Thoracic aorta (tissue), 2 donors: ENCODE measurements at regions not wholly inside any gene's neighbourhood (a gene's known extent, or its start where the extent isn't known, plus 50 kb on each side); places are given as distances from the start of the nearest gene placed in this dataset.

ENCODE experiments used
- ATAC-seq: fragments of 150-250 bp; one replicate; pipeline ENCODE4 v1.8.0; 2017; ENCODE audit warnings: low read depth; ENCODE audit not compliant: insufficient number of reproducible peaks, low FRiP score
- DNase-seq: peaks from one replicate; pipeline ENCODE4 v3.0.0-alpha.2; 2020; ENCODE audit warnings: low spot score
- H3K27ac ChIP-seq, 2 donors: fragments of 200-600 bp; sonication (generic); 1 replicate in 1 of 2; 2 replicates in 1 of 2; pipeline ENCODE4 v1.5.1; 2016; ENCODE audit warnings: mild to moderate bottlenecking in 2 of 2, moderate library complexity in 2 of 2
- H3K27me3 ChIP-seq: fragments of 200-600 bp; sonication (generic); replicated peaks from 2 replicates; pipeline ENCODE4 v1.6.0; 2016; ENCODE audit warnings: mild to moderate bottlenecking; ENCODE audit not compliant: insufficient read depth
- H3K36me3 ChIP-seq: fragments of 200-600 bp; sonication (generic); one replicate; pipeline ENCODE4 v1.5.1; 2016
- H3K4me1 ChIP-seq, 2 donors: fragments of 200-600 bp; sonication (generic); 1 replicate in 1 of 2; 2 replicates in 1 of 2; pipeline versions ENCODE4 v1.5.1 to v1.6.0; 2016; ENCODE audit warnings: low read depth in 2 of 2, mild to moderate bottlenecking in 1 of 2; ENCODE audit not compliant: control insufficient read depth in 1 of 2
- H3K4me3 ChIP-seq: fragments of 200-600 bp; sonication (generic); 2 replicates; pipeline ENCODE4 v1.5.1; 2016; ENCODE audit warnings: mild to moderate bottlenecking
- H3K9me3 ChIP-seq: fragments of 200-600 bp; sonication (generic); 2 replicates; pipeline ENCODE4 v1.5.1; 2016
- TF ChIP-seq, protein P1 (sequence below): fragments of 200-600 bp; sonication (generic); IDR thresholded peaks from one replicate; pipeline ENCODE4 v1.5.1; 2019; ENCODE audit warnings: antibody characterized with exemption

DNA sequence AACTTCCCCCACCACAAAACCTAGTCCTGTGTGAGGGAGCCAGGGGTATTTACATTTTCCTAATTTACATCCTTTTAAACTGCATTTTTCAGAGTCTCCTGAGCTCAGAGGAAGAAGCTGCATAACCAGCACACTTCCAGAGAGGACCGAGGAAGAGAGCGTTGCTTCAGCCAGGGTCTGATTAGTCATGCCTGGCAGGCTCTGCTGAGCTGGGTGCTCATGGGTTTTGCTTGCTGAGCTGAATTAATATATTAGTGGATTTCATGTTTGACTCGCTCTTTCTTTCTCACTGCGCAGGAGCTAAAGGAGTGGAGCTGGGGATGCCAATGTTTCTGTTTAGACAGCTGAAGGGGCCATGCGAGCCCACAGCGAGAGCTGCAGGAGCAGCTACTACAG lies 539.3 kb upstream of the B3GAT1 start:
- Histone ChIP-seq H3K4me1 (peaks cover 20 to 44% of the 10 kb centered on the region in 2 donors), H3K4me3 (peak overlapping the region; percentile 68), H3K36me3 (no peaks in the 10 kb centered on the region), H3K9me3 (no peaks in the 10 kb centered on the region), H3K27ac (peak overlapping the region; percentile 77 to 87), H3K27me3 (no peaks in the 10 kb centered on the region)
- ATAC-seq, result peak; percentile 59
- DNase-seq, result no peak
- TF ChIP-seq, protein P1, sequence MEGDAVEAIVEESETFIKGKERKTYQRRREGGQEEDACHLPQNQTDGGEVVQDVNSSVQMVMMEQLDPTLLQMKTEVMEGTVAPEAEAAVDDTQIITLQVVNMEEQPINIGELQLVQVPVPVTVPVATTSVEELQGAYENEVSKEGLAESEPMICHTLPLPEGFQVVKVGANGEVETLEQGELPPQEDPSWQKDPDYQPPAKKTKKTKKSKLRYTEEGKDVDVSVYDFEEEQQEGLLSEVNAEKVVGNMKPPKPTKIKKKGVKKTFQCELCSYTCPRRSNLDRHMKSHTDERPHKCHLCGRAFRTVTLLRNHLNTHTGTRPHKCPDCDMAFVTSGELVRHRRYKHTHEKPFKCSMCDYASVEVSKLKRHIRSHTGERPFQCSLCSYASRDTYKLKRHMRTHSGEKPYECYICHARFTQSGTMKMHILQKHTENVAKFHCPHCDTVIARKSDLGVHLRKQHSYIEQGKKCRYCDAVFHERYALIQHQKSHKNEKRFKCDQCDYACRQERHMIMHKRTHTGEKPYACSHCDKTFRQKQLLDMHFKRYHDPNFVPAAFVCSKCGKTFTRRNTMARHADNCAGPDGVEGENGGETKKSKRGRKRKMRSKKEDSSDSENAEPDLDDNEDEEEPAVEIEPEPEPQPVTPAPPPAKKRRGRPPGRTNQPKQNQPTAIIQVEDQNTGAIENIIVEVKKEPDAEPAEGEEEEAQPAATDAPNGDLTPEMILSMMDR, result no peak

DNA sequence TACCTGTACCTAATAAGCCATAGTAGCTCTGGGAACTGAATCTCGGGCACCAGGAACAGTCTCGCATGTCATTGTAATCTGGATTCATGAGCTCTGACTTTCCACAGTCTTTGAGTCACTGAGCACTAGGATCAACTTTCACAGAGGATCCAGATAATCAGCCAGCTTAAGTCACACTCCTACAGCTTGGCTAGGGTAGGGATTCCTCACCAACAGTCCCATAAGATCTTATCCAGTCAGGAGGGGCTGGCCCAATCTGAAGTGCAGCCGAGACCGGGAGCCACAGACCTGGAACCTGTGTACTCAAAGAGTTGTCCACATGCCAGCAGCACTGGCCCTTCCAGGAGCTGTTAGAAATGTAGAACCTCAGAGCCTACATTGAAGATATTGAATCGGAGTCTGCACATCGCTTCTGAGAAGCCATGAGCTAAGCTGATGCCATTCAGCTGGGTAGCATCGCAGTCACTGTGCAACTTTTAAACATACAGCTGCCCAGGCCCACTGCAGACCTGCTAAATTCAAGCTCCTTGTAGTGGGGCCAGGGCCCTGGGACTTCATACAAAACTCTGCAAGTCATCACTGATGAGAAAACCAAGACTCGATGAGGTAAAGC lies 538.8 kb upstream of the B3GAT1 start:
- peak overlapping the region; percentile 77 to 87 for H3K27ac ChIP-seq
- ATAC-seq, result peak; percentile 13

DNA sequence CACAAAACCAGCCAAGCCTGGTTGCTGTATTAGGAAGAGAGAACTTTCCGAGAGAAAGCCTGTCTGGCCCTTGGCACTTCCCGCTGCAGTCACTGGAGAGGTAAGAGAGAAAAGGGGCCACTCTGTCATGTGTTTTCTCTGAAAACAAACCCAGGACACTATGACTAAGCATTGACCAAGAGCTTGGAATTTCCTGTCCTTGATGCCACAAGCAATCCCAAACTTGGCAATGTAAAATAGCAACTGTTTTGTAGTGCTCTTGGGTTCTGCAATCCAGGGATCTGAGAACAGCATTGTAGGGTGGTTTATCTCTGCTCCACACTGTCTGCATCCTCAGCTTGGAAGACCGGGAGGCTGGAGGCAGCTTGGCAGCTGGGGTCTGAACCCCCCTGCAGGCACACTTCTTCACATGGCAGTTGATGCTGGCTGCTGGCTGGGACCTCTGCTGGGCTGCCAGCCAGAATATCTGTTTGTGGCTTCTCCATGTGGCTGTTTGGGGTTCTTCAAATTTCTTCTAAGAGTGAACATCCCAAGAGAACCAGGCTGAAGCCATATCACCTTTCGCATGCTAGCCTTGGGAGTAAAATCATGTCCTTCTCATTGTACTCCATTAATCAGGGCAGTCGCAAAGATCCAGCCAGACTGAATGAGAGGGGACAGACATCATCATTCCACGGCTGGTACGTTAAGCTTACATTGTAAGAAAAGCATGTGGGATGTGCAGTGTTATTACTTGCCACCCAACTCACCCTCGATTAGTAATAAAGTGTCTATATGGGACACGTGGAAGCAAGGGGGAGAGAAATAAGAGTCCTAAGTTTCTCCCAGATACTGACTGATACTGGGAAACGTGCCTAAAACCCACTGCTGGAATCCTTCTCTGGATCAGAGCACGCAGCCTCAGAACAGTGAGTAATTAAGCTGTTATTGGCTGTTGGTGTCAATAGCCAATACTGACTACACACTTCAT lies 537.4 kb upstream of the B3GAT1 start:
- TF ChIP-seq, protein P1, result no peak
- Histone ChIP-seq H3K4me3 (peak overlapping the region; percentile 33), H3K36me3 (no peaks in the 10 kb centered on the region), H3K27ac (peak overlapping the region; percentile 77 to 87), H3K27me3 (no peaks in the 10 kb centered on the region), H3K9me3 (no peaks in the 10 kb centered on the region), H3K4me1 (peaks cover 20 to 44% of the 10 kb centered on the region in 2 donors)
- ATAC-seq (peak; percentile 84), DNase-seq (peak; percentile 64)

More for the DNA sequence above, 538.8 kb upstream of the B3GAT1 start:
- TF ChIP-seq, protein P1, result no peak
- H3K4me3 ChIP-seq, result peak overlapping the region; percentile 68
- H3K9me3 ChIP-seq, result no peaks in the 10 kb centered on the region
- H3K27me3 ChIP-seq, result no peaks in the 10 kb centered on the region
- DNase-seq, result no peak
- peaks cover 20 to 44% of the 10 kb centered on the region in 2 donors for H3K4me1 ChIP-seq
- no peaks in the 10 kb centered on the region for H3K36me3 ChIP-seq

DNA sequence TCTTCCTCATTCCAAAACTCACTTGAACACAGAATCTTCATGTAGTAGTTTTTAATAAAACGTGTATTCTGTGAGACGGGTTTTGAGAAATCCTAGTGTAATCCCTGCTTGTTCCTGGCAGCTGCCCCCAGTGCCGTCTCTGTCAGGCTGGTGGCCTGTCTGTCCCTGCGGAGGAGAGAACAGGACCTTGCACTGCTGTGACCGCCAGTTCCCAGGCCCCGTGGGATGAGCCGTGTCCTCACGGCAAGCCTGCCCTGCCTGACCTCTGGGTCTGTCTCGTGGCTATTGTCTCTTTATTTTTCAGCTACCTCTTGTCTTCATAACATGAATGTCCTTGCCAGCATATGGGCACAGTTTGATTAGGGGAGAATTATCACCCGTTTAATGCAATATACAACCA lies 535.5 kb upstream of the B3GAT1 start:
- Histone ChIP-seq H3K27ac (peak overlapping the region; percentile 21 to 50), H3K4me1 (peaks cover 20 to 44% of the 10 kb centered on the region in 2 donors), H3K9me3 (no peaks in the 10 kb centered on the region), H3K36me3 (no peaks in the 10 kb centered on the region), H3K4me3 (no peak overlapping the region), H3K27me3 (no peaks in the 10 kb centered on the region)
- DNase-seq (no peak), ATAC-seq (no peak)
- TF ChIP-seq, protein P1, result no peak

DNA sequence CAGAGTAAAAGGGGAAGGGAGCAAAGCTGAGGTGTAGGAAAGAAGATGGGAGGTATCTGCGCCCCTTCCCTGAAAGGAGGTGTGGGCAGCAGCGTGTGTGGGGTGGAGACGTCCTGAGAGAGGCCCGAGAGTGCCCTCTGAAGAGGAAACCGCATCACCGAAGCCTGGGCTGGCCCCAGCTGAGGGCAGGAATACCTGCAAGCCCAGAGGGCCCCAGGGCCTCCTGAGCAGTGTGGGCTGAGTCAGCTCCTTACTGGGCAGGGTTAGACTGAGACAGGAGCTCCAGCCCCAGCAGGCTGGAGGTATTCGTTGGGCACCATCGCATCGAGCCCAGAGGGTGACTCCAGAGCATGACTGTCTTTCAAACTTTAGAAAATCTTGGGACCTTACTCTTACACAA lies 534.0 kb upstream of the B3GAT1 start:
- no peak for ATAC-seq
- no peak overlapping the region for H3K4me3 ChIP-seq
- peaks cover 20 to 35% of the 10 kb centered on the region in 2 donors for H3K4me1 ChIP-seq
- no peaks in the 10 kb centered on the region for H3K36me3 ChIP-seq
- no peaks in the 10 kb centered on the region for H3K9me3 ChIP-seq
- DNase-seq, result no peak
- TF ChIP-seq, protein P1, result no peak
- no peak overlapping the region for H3K27ac ChIP-seq
- H3K27me3 ChIP-seq, result no peaks in the 10 kb centered on the region
